HG02870 (cell line): ENCODE measurements at regions not wholly inside any gene's neighbourhood (a gene's known extent, or its start where the extent isn't known, plus 50 kb on each side); places are given as distances from the start of the nearest gene placed in this dataset.

Experiments
- ATAC-seq: cut with Tn5 transposase; IDR thresholded peaks from one replicate; pipeline ENCODE4 v1.9.1; 2021; ENCODE audit warnings: mild to moderate bottlenecking, moderate library complexity; ENCODE audit not compliant: unreplicated experiment

DNA sequence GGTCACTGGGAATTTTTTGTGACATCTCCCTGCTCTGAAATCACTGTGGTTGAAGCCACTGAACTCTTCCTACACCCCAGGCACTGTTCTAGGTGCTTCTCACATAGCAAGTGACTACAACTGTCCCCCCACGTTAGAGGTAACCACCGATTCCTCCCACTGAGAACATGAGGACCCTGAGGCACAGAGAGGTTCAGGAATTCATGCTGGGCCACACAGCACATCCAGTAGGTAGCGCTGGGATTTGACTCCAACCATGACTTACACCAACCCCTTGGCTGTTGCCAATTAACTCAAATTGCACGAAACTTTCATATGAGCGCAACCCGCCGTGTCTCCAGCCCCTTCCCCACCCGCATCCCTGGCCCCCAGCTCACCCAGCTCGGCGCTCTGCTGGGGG is 105.2 kb downstream of the RFLNA start:
- ATAC-seq, result no peak

GRCh38 chr12:124399622-124400021 is 104.7 kb downstream of the RFLNA start:
- no peak for ATAC-seq

DNA sequence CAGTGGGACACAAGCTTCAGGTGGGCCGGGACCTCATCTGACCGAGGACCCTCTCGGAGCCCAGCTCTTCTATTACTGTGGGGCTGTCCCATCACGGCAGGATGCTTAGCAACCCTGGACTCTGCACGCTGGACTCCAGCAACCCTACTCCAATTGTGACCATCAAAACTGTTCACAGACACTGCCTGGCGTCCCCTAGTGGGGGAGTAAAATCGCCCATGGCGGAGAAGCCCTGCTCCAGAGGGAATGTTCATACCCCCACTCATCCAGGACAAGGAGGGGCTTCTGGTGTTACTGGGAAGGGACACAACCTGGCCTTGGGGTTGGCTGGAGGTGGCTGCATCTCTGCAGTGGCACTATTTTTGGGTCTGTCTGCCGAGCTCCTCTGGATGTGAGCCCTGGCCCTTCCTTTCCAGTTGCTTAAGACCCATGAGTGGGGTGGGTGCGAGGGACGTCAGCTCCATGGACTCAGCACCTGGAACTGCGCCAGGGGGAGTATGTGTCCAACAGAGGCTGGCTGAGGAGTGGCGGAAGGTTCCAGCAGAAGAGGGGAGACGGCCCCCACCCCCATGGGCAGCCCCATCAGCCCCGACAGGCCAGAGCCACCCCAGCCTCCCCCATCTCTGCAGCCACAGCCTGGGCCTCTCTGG is 103.8 kb downstream of the RFLNA start:
- no peak for ATAC-seq

- no peak for ATAC-seq
These were observed 103.1 kb downstream of the RFLNA start for GRCh38 chr12:124397807-124398577.

- no peak for ATAC-seq
These were observed 102.4 kb downstream of the RFLNA start for GRCh38 chr12:124397399-124397679.

DNA sequence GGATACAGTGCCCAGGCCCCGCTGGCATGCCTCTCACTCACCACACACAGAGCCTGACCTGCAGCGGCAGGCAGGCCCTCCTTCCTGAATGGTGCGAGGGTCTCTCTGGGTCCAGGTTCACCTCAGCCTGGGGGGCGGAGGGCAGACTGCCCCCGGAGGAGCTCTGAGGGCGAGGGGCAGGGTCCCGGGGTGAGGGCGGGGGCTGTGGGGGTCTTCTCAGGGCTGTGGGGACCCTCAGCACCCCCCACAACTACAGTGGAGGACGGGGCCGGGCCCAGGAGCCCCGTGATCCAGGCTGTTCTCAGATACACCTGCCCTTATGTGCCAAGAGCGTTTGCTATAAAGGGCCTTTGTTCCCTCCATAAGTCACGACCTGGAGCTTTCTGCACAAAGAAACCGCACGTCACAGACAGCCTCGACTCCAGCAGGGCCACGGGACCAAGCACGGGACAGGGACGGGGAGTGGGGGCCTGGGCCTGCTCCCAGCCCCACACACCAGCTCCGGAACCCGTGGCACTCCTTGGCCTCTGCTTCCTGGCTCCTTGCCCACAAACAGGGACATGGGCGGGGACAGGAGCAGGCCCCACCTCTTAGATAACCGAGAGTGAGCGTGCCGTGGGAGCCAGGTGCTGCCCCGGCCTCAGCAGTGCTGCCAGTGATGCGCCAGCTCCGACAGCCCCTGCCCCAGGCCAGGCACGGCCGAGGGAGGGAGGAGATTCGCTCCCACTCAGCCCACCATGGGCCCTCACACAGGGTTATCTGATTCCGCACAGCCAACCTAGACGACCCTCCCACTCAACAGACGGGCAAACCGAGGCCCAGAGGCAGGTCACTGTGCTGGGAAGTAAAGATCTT is 101.9 kb downstream of the RFLNA start:
- ATAC-seq, result no peak

DNA sequence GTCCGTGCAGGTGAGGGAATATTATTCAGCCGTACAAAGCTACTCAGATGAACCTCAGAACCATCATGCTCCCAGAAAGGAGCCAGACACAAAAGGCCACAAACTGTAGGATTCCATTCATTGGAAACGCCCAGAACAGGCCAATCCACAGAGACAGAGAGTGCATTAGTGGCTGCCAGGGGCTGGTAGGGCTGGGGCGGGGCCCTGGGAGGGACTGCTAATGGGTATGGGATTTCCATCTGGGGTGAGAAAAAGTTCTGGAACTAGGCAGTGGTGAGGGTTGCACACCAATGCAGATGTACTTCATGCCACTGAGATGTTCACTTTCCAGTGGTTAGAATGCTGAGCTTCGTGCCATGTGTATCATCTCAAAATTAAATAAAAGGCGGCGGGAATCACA is 101.1 kb downstream of the RFLNA start:
- no peak for ATAC-seq

DNA sequence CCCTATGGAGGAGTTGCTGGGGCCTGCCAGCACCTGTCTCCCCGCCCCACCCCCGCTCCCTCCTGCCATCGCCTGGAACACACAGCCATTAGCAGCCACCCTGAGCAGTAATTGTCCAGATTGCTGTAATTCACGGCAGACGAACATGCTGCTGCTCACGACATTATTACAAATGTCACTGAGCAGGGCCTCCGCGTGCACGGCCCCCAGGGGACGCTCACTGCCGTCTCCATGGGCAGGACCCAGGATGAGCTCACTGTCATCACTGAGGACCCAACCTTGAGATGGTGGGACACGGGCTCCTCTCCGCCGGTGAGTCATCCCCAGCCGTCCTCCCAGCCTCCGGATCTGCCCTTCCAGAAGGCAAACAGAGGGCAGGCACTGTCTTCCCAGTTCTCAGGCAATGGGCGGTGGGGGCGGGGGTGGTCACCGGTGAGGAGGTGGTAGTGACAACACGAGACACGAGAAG is 100.4 kb downstream of the RFLNA start:
- ATAC-seq, result no peak

- no peak for ATAC-seq
These were observed 99.7 kb downstream of the RFLNA start for GRCh38 chr12:124394462-124395128.

GRCh38 chr12:124393831-124394230 is 98.9 kb downstream of the RFLNA start:
- ATAC-seq, result no peak

DNA sequence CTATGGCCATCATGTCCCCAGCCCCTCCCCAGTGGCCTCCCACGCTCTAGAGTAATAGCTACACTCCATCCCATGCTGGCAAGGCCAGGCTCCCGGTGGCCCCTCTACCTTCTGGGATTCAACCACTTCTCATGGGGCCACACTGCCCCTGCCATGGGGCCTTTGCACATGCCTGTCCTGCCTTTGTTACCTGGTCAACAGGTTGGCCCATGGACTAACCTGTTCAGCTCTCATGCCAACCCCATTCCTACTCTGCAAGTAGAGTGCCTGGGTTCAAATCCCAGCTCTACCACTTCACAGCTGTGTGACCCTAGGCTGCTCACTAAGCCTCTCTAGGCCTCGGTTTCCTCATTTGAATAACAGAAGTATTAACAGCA is 98.5 kb downstream of the RFLNA start:
- ATAC-seq, result no peak

DNA sequence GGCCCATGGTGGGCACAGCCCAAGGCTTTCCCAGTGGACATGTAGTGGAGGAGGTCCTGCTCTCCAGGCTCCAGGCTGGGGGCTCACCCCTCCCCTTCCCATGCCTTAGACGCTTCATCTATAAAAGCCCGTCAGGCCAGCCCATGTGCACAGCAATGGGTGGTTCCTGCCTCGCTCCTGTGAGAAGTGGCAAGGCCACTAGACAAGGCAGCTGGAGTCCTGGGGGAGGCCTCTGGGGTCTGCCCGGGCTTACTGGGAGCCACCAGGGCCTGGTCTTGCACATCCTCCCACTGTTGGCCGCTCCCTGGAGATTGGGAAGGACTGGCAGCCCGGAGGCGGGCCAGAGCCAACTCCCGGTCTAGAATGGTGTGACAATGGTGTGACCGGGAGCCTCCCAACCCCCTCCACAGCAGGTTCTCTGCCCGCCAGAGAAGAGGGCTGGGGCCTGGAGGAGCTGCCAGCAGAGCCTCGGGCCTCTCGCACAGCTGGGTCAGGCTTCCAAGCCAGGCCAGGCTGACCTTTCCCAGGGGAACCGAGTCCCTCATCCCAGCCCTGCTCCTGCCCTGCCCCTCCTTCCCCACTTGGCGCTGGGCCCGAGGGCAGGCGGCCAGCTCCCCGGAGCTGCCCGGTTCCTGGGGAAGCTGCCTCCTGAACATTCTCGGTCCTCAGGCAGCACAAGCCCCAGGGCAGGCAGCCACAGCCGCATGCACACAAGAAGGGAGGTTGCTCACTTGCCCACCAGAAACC is 97.9 kb downstream of the RFLNA start:
- no peak for ATAC-seq

- no peak for ATAC-seq
These were observed 97.4 kb downstream of the RFLNA start for GRCh38 chr12:124392271-124392666.

DNA sequence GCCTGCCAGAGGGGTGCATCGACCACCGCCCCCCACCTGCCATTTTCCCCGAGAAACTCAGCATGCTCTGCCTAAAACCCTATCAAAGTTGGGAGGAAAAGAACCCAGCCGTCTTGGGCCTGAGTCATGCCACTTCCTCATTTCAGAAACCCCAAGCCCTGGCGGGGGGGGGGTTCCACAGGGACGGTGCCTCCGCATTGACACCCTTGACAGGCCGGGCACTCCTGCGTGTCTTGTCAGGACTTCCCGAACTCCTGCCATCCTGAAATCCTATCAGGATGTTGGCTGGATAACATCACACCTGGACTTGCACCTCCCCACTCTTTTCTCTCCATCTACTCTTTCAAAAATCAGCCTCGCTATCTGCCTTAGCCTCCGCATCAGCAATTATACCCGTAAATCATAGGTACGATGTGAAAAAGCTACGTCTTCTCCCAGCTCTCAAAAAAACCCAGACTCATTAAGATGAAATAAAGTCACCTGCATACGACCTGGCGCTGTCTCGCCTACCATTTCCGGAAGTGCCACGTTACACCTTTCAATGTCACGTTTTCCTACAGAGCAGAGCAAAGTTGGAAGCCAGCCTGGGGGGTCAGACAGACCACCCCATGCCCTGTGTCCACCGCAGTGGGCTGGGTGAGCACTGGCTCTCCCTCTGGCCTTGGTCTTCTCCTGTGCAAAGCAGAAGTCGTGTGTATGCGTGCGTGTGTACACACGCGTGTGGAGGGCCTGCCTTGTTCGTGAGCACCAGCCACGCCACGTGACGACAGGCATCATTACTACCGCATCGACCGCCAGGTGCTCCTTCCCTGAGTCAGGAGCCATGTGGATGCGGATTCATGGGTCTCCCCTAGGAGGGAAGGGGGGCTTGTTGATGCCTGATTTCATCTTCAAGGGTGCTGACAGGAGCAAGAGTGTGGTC is 96.7 kb downstream of the RFLNA start:
- no peak for ATAC-seq

DNA sequence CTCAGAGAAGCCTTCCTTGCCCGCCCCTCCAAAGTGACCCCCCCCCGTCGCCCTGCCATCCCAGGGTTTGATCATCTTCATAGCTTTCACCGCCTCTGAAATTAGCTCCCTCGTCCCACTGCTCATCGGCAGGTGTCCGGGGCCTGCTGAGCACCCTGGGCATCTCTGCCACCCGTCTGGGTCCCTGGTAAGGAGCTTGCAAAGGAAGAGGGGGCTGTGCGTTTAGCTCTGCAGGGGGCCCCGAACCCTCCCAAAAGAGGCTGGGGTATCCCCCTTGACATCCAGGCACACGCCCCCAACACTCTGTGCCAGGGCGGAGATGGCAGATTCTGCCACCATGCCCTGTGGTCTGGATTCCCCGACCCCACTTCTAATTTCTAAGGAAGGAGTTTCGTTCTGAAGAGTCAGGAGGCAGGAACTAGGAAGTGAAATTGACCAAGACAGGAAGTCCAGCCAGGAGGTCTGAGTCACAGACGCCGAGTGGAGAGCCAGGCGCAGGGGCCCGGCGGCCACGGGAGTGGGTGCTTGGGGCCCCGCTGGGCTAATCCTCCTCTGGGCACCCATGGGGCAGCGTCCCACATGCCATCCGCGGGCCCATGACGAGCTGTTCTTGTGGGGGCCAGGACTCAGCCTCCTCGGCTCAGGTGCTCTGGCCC is 95.7 kb downstream of the RFLNA start:
- no peak for ATAC-seq

GRCh38 chr12:124389725-124390441 is 95.0 kb downstream of the RFLNA start:
- no peak for ATAC-seq

DNA sequence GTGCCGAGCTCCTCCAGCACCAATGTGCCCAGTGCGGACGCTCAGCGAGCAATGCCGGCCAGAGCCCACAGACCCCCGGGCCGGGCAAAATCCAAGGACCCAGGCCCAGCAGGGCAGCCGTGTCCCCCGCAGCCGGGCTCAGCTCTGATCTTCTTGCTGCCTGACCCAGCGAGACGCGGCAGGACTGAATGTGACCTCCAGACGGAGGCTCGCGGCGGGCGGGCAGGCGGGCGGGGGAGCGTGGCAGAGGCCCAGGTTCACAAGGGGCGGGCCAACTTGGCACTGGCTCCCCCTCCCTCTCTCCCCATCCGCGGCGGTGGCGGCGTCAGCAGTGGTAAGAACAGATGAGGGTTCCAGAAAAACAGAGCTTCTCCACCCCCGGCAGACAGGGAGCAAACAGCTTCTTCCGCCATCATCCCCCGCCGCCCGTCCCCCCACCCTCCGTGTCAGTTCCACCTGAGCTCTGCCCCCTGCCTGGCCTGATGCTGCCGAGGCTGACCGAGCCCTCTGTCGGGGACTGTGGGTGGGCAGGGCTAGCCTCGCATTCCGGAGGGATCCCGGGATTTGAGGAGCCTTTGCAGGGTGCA is 94.3 kb downstream of the RFLNA start:
- no peak for ATAC-seq

DNA sequence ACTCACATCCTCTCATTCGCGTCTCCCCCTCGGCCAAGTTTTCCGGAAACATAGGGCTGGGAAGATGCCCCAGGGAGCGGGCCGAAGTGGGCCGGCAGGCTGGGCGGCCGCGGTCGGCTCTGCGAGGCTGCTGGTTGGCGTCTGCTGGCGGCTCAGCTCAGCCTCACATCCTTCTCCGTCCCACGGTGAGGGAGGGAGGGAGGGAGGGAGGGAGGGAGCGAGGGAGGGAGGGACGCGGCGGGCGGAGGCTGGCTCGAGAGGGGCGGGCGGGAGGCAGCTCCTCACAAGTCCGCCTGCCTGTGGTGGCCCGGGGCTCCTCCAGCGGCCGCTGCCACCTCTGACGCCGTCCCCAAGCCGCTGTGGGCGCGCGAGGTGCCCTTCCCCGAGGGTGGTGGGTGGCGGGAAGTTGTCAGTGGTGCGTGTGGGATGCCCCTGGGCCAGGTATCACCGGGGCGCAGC is 93.8 kb downstream of the RFLNA start:
- no peak for ATAC-seq
